Left lung (tissue), 4 donors: ENCODE measurements at regions not wholly inside any gene's neighbourhood (a gene's known extent, or its start where the extent isn't known, plus 50 kb on each side); places are given as distances from the start of the nearest gene placed in this dataset.
A peak's percentile ranks its signal among the peaks of the same experiment; 100 is the strongest.

Experiments used
- ATAC-seq: fragments of 200-7000 bp; cut with Tn5 transposase; one replicate; pipeline ENCODE4 v1.9.1; 2020; ENCODE audit warnings: moderate library complexity
- DNase-seq, 4 donors: peaks; one replicate each; pipeline ENCODE4 v3.0.0-alpha.2; 2013 to 2020
- H3K27ac ChIP-seq, 2 donors: fragments of 200-600 bp; sonication (generic) in 1 of 2; one replicate each; pipeline versions ENCODE4 v1.5.0 to v1.8.0; 2020 to 2021
- H3K27me3 ChIP-seq, 2 donors: fragments of 200-600 bp; sonication (generic) in 1 of 2; one replicate each; pipeline versions ENCODE4 v1.5.0 to v1.8.0; 2020 to 2021
- H3K36me3 ChIP-seq, 2 donors: fragments of 200-600 bp; sonication (generic) in 1 of 2; one replicate each; pipeline versions ENCODE4 v1.5.0 to v1.8.0; 2020 to 2021
- H3K4me1 ChIP-seq, 2 donors: fragments of 200-600 bp; one replicate each; pipeline ENCODE4 v1.8.0; 2021
- H3K4me3 ChIP-seq, 2 donors: fragments of 200-600 bp; sonication (generic) in 1 of 2; one replicate each; pipeline versions ENCODE4 v1.5.0 to v1.8.0; 2020 to 2021; ENCODE audit warnings: mild to moderate bottlenecking in 1 of 2
- H3K9me3 ChIP-seq, 2 donors: fragments of 200-600 bp; sonication (generic) in 1 of 2; one replicate each; pipeline versions ENCODE4 v1.5.0 to v1.8.0; 2020 to 2021
- intact Hi-C, 2 donors: fragments of 100-400 bp; cut with DNase I; formaldehyde crosslinking; loops; one replicate each; pipeline versions ENCODE4 v1.11.2 to v1.14.2; 2022
- TF ChIP-seq, protein P1 (sequence below), 2 donors: fragments of 200-600 bp; sonication (generic) in 1 of 2; IDR thresholded peaks; one replicate each; pipeline versions ENCODE4 v1.5.0 to v1.8.0; 2021; ENCODE audit warnings: antibody characterized with exemption in 2 of 2
- donor health status: DM: no; HTN: yes; CAD: no.
- donor health status: DM: no; HTN: no; CAD: no.

DNA sequence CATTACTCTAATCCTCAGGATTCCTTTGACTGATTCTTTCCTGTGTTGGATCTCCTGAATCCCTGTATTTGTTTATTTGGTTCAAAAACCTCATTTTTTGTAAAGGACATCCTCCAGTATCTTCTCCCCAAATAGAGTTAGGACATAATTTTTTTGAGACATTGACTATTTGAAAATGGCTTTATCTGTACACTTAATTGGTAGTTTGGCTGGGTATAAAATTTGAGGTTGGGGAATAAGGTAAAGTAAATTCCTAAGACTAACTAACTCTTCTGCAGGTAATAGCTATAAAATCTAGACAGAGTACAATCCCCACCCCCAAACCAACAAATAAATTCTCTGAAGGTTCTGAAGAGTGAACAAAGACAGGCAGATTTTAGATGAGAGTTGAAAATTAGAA lies 114.4 kb downstream of the CTTN start:
- H3K27ac ChIP-seq = no peak overlapping the region
- H3K36me3 ChIP-seq = no peaks in the 10 kb centered on the region
- H3K9me3 ChIP-seq = peaks cover 0 to 27% of the 10 kb centered on the region in 2 donors
- DNase-seq = no peak
- TF ChIP-seq, protein P1, sequence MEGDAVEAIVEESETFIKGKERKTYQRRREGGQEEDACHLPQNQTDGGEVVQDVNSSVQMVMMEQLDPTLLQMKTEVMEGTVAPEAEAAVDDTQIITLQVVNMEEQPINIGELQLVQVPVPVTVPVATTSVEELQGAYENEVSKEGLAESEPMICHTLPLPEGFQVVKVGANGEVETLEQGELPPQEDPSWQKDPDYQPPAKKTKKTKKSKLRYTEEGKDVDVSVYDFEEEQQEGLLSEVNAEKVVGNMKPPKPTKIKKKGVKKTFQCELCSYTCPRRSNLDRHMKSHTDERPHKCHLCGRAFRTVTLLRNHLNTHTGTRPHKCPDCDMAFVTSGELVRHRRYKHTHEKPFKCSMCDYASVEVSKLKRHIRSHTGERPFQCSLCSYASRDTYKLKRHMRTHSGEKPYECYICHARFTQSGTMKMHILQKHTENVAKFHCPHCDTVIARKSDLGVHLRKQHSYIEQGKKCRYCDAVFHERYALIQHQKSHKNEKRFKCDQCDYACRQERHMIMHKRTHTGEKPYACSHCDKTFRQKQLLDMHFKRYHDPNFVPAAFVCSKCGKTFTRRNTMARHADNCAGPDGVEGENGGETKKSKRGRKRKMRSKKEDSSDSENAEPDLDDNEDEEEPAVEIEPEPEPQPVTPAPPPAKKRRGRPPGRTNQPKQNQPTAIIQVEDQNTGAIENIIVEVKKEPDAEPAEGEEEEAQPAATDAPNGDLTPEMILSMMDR (IDR thresholded peaks at IDR 0.05) = no peak
- intact Hi-C loops = no loop called here
- ATAC-seq = no peak
- H3K4me1 ChIP-seq = no peaks in the 10 kb centered on the region
- no peak overlapping the region for H3K4me3 ChIP-seq
- no peaks in the 10 kb centered on the region for H3K27me3 ChIP-seq

DNA sequence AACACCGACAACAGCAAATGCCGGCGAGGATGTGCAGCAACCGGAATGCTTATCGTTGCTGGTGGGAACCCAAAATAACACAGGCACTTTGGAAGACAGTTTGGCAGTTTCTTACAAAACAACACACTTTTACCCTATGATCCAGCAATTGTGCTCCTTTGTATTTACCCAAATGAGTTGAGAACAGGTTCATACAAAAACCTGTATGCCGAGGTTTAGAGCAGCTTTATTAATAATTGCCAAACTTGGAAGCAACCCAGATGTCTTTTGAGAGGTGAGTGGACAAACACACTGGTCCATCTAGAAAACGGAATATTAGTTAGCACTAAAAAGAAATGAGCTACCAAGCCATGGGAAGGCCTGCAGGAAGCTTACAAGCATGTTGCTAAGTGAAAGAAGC lies 118.9 kb downstream of the CTTN start:
- peak; percentile 56 for ATAC-seq
- intact Hi-C loops = no loop called here

DNA sequence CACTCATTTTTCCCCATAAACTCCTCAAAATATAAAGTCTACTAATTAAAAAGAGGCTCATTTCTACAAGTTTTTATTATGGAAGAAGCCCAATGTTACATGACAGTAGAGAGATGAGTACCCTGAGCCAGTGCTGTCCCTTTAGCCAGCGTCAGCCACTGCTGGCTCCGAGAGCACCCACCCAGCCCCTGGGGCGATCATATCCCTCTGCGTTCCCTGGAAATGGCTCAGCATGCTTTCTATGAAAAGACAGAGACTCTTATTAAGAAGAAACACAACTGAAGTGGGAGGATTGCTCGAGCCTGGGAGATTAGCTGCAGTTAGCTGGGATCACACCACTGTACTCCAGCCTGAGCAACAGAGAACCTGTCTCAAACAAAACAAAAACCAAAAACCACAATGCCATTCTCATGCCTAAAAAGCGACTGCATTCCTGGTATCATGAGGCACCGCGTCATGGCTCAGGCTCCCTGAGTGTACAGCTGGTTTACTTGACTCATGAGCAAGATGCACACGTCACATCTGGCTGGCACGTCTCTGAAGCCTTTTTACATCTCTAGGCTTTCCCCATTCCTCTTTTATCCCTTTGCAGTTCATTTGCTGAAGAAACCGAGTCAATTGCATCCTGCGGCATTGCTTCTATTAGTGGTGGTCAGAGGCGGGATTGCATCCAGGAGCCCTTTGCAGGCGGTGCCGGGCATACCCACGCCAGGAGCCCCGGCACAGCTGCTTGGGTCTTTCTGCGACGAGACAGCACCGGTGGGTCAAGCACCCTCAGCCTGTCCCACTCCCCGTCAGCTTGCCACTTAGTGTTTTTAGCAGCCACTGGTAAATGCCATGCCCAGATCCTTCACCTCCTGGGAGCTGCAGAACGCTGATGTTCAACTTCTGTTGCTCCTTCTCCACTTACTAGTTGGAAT lies 119.9 kb downstream of the CTTN start:
- Histone ChIP-seq H3K4me1 (no peaks in the 10 kb centered on the region), H3K27me3 (peaks cover 0 to 14% of the 10 kb centered on the region in 2 donors), H3K9me3 (peaks cover 0 to 11% of the 10 kb centered on the region in 2 donors), H3K4me3 (no peak overlapping the region), H3K27ac (no peak overlapping the region), H3K36me3 (no peaks in the 10 kb centered on the region)
- DNase-seq = peak in 1 of 4 donors; percentile 38
- intact Hi-C loops = no loop called here
- TF ChIP-seq, protein P1 (IDR thresholded peaks at IDR 0.05) = no peak
- no peak for ATAC-seq

More for the DNA sequence above, 118.9 kb downstream of the CTTN start:
- no peaks in the 10 kb centered on the region for H3K36me3 ChIP-seq
- no peak for DNase-seq
- no peaks in the 10 kb centered on the region for H3K4me1 ChIP-seq
- TF ChIP-seq, protein P1 (IDR thresholded peaks at IDR 0.05) = no peak
- H3K27me3 ChIP-seq = peaks cover 0 to 4% of the 10 kb centered on the region in 2 donors
- peaks cover 0 to 22% of the 10 kb centered on the region in 2 donors for H3K9me3 ChIP-seq
- H3K27ac ChIP-seq = peak overlapping the region in 1 of 2 donors; percentile 39
- H3K4me3 ChIP-seq = no peak overlapping the region

DNA sequence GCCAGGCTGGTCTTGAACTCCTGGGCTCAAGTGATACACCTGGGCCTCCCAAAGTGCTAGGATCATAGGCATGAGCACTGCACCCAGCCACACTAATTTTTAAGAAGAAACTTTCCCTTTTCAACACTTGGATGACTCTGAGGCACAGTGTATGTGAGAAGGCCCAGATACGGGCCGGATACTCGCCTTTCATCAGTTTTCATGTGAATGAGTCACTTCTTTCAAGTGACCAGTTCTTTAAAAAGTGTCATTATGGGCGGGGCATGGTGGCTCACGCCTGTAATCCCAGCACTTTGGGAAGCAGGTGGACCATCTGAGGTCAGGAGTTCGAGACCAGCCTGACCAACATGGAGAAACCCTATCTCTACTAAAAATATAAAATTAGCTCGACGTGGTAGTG lies 120.8 kb downstream of the CTTN start:
- no peak for ATAC-seq
- intact Hi-C loops = no loop called here
- TF ChIP-seq, protein P1 (IDR thresholded peaks at IDR 0.05) = no peak

DNA sequence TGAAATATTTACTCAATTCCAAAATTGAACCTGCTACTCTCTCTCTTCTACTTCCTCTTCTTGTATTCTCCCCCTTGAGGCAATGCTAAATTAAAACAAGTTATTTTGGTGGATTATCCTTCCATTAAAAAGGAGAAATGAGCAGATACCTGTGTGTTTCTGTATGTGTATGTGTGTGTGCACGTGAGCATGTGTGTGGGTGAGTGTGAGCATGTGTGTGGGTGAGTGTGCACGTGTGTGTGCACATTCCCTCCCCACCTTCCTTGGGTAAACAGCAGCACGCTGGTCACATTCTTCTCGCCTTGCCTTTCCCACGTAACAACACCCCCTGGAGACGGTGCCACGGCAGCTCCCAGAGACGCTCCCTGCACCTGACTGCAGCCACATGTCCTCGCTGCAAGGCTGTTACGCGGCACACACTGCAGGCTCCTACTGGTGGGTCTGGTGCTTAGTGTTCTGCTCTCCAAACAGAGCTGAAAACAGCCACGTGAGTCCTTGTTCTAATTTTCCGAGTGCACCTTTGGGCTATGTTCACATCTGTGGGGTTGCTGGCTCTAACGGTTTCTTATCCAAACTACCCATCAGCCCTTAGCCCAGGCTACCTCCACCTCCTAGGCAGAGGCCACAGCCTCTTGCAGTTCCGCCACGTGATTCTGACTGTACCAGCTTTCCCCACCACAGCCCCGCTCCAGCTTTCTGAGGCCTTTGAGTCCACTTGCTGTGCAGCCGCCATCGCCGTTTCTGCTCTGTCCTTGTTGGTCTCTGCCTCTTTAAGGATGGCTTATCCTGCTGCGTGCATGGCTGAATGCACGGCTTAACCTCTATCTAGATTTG lies 123.4 kb downstream of the CTTN start:
- Histone ChIP-seq H3K4me1 (no peaks in the 10 kb centered on the region), H3K9me3 (no peaks in the 10 kb centered on the region), H3K27me3 (peaks cover 0 to 15% of the 10 kb centered on the region in 2 donors), H3K36me3 (no peaks in the 10 kb centered on the region), H3K4me3 (no peak overlapping the region), H3K27ac (no peak overlapping the region)
- DNase-seq (peak in 2 of 4 donors; percentile 19 to 57), ATAC-seq (no peak)
- intact Hi-C loops = no loop called here
- TF ChIP-seq, protein P1 (IDR thresholded peaks at IDR 0.05) = no peak

More for the DNA sequence above, 120.8 kb downstream of the CTTN start:
- no peak overlapping the region for H3K4me3 ChIP-seq
- H3K36me3 ChIP-seq = no peaks in the 10 kb centered on the region
- peaks cover 0 to 15% of the 10 kb centered on the region in 2 donors for H3K27me3 ChIP-seq
- peaks cover 0 to 3% of the 10 kb centered on the region in 2 donors for H3K9me3 ChIP-seq
- H3K27ac ChIP-seq = no peak overlapping the region
- no peak for DNase-seq
- no peaks in the 10 kb centered on the region for H3K4me1 ChIP-seq
